Suprapubic skin (tissue), 4 donors: ENCODE measurements at regions not wholly inside any gene's neighbourhood (a gene's known extent, or its start where the extent isn't known, plus 50 kb on each side); places are given as distances from the start of the nearest gene placed in this dataset.

ENCODE experiments used
- DNase-seq, 2 donors: peaks; one replicate each; pipeline ENCODE4 v3.0.0-alpha.2; 2019; ENCODE audit warnings: low spot score in 2 of 2
- H3K27ac ChIP-seq: fragments of 200-600 bp; sonication (generic); one replicate; pipeline ENCODE4 v1.5.1; 2019
- H3K27me3 ChIP-seq: fragments of 200-600 bp; sonication (generic); one replicate; pipeline ENCODE4 v1.5.1; 2019
- H3K36me3 ChIP-seq: fragments of 200-600 bp; sonication (generic); one replicate; pipeline ENCODE4 v1.5.1; 2019
- H3K4me1 ChIP-seq: fragments of 200-600 bp; sonication (generic); one replicate; pipeline ENCODE4 v1.5.1; 2019
- H3K4me3 ChIP-seq: fragments of 200-600 bp; sonication (generic); one replicate; pipeline ENCODE4 v1.5.1; 2019; ENCODE audit warnings: mild to moderate bottlenecking
- H3K9me3 ChIP-seq: fragments of 200-600 bp; sonication (generic); one replicate; pipeline ENCODE4 v1.5.1; 2019
- EP300 ChIP-seq: sonication (generic); formaldehyde crosslinking; IDR thresholded peaks from one replicate; pipeline ENCODE4 v1.6.1; 2017; ENCODE audit warnings: antibody characterized with exemption
- POLR2A ChIP-seq, 2 donors: fragments of 450-650 bp; IDR thresholded peaks; one replicate each; pipeline ENCODE4 v1.6.1; 2017; ENCODE audit warnings: antibody characterized with exemption in 2 of 2, mild to moderate bottlenecking in 2 of 2, moderate library complexity in 2 of 2
- POLR2AphosphoS5 ChIP-seq, 3 donors: sonication (generic); formaldehyde crosslinking; IDR thresholded peaks; one replicate each; pipeline ENCODE4 v1.6.1; 2017; ENCODE audit warnings: antibody characterized with exemption in 3 of 3
- WGBS: methylation state at CpG from one replicate; pipeline ENCODE4 v1.1.5; 2018; 5-methylcytosine and 5-hydroxymethylcytosine counted together
- TF ChIP-seq, protein P1 (sequence below), 2 donors: fragments of 200-600 bp in 1 of 2; fragments of 450-650 bp in 1 of 2; sonication (generic) in 1 of 2; IDR thresholded peaks; one replicate each; pipeline ENCODE4 v1.5.1; 2016 to 2019; ENCODE audit warnings: antibody characterized with exemption in 2 of 2, mild to moderate bottlenecking in 1 of 2, moderate library complexity in 1 of 2

DNA sequence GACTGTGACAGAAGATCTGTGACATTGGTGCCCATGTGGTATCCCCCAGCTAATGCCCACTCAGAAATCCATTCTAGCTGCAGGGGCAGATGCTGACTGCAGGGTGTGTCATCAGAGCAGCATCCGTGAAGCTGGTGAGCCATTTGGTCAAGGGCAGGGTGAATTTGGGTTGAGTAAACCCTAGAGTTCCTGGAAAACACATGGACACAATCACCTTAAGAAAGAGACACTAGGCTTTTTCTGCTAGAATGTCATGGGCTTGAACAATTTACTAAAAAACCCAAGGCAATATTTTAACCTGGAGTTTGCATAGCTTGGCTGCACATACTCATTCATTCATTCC is 100.0 kb downstream of the ADAMTS15 start:
- no peak for DNase-seq
- Histone ChIP-seq H3K9me3 (no peaks in the 10 kb centered on the region), H3K27ac (no peak overlapping the region), H3K4me1 (no peaks in the 10 kb centered on the region), H3K36me3 (no peaks in the 10 kb centered on the region), H3K4me3 (no peak overlapping the region), H3K27me3 (no peaks in the 10 kb centered on the region)
- TF ChIP-seq, protein P1, sequence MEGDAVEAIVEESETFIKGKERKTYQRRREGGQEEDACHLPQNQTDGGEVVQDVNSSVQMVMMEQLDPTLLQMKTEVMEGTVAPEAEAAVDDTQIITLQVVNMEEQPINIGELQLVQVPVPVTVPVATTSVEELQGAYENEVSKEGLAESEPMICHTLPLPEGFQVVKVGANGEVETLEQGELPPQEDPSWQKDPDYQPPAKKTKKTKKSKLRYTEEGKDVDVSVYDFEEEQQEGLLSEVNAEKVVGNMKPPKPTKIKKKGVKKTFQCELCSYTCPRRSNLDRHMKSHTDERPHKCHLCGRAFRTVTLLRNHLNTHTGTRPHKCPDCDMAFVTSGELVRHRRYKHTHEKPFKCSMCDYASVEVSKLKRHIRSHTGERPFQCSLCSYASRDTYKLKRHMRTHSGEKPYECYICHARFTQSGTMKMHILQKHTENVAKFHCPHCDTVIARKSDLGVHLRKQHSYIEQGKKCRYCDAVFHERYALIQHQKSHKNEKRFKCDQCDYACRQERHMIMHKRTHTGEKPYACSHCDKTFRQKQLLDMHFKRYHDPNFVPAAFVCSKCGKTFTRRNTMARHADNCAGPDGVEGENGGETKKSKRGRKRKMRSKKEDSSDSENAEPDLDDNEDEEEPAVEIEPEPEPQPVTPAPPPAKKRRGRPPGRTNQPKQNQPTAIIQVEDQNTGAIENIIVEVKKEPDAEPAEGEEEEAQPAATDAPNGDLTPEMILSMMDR (IDR thresholded peaks at IDR 0.05), result no peak
- TF ChIP-seq POLR2A (IDR thresholded peaks at IDR 0.05) (no peak), POLR2AphosphoS5 (IDR thresholded peaks at IDR 0.05) (no peak)
- 94% methylated on average over 1 of the region's 1 CpG for WGBS

DNA sequence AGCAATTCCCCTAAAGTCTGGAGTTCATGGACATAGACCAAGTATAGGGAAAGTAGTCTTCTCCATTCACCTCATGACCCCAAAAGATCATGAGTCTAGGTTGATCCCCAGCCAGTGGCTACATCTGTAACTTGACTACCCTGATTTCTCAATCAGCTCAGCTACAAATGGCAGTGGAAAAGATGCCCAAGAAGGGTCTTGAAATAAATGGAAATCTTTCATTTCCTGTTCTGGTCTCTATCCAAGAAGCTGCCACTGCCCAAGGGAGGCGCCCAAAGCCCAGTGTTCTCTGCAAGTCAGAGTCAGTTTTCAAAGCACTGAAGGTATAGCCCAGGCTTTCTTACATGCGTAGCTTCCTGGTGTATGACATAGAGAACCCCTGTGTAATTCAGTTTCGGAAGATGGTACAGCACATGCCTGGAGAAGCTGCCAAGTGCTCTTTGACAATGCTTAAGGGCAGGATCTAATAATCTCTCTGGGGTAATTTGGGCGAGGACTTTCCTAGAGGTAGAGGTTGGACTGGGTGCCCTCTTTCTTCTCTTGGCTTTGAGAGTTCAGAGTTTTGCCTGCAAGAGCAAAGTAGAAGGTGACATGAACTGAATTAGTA is 101.1 kb downstream of the ADAMTS15 start:
- 67% methylated on average over 4 of the region's 4 CpGs for WGBS
- Histone ChIP-seq H3K9me3 (no peaks in the 10 kb centered on the region), H3K4me1 (peaks cover 5% of the 10 kb centered on the region), H3K36me3 (no peaks in the 10 kb centered on the region), H3K27ac (no peak overlapping the region), H3K4me3 (no peak overlapping the region), H3K27me3 (no peaks in the 10 kb centered on the region)
- DNase-seq, result no peak
- TF ChIP-seq EP300 (no peak), POLR2AphosphoS5 (IDR thresholded peaks at IDR 0.05) (no peak), POLR2A (IDR thresholded peaks at IDR 0.05) (no peak)
- TF ChIP-seq, protein P1 (IDR thresholded peaks at IDR 0.05), result no peak

DNA sequence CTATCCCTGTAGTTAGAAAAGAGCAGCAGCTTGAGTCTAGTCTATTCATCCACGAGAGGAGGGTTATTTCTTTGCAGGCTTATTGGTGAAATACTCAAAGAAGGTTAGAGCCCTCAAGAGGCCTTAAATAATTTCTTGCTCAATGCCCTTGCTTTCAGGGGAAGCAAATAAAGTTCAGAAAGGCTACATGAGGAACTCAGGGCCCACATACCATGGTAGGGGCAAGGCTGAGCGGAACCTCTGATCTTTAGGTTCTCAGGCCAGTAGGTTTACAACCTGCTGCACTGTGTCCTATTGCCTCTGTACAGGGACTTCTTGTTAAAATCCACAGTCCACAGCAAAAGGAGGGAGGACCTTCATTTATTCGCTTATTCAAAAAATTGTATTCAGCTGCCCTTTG is 101.7 kb downstream of the ADAMTS15 start:
- Histone ChIP-seq H3K4me1 (peaks cover 11% of the 10 kb centered on the region), H3K27ac (no peak overlapping the region), H3K27me3 (no peaks in the 10 kb centered on the region), H3K4me3 (no peak overlapping the region), H3K9me3 (no peaks in the 10 kb centered on the region), H3K36me3 (no peaks in the 10 kb centered on the region)
- TF ChIP-seq, protein P1 (IDR thresholded peaks at IDR 0.05), result no peak
- TF ChIP-seq POLR2A (IDR thresholded peaks at IDR 0.05), result no peak
- TF ChIP-seq EP300, result no peak
- TF ChIP-seq POLR2AphosphoS5 (IDR thresholded peaks at IDR 0.05), result no peak
- DNase-seq, result no peak
- 96% methylated on average over 3 of the region's 3 CpGs for WGBS

DNA sequence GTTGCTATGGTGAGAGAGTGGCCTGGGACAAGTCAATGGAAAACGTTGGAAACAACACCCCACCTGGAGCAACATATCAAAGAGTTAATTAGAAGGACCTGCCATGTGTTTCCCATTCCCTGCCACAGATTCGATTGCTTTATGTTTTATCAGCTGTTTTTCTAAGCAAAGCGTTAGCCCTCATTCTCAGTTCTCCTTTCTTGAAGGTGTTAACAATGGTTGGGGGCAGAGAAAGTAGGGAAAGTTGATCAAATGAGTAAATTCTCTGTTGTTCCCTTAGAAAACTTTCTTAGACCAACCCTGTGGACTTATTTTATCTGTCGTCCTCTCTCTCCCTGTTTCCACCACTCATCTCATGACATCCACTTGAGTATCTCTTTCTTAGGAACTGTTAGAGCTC is 102.5 kb downstream of the ADAMTS15 start:
- Histone ChIP-seq H3K27me3 (no peaks in the 10 kb centered on the region), H3K27ac (no peak overlapping the region), H3K9me3 (no peaks in the 10 kb centered on the region), H3K4me1 (peaks cover 17% of the 10 kb centered on the region), H3K36me3 (no peaks in the 10 kb centered on the region), H3K4me3 (no peak overlapping the region)
- WGBS, result 65% methylated on average over 4 of the region's 4 CpGs
- DNase-seq, result no peak
- TF ChIP-seq POLR2AphosphoS5 (IDR thresholded peaks at IDR 0.05), result no peak
- TF ChIP-seq, protein P1 (IDR thresholded peaks at IDR 0.05), result no peak
- no peak for TF ChIP-seq EP300
- TF ChIP-seq POLR2A (IDR thresholded peaks at IDR 0.05), result no peak

DNA sequence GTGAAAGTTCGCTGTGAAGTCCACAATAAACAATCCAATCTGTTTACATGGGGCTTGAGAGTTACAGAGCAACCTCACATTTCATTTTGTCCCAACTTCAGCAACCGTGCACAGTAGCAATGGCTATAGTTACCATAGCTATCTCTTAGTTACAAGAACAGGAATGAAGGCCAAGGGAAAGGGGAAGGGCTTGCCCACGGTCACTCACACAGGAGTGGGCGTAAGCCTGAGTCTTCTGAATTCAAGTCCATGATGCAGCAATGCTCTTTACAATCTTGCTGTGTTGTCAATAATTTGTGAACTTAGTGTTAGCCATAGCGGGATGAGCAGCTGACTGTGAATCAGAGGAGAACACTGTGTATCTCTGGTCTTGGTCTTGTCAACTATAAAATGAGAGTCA is 102.9 kb downstream of the ADAMTS15 start:
- Histone ChIP-seq H3K27me3 (no peaks in the 10 kb centered on the region), H3K4me3 (no peak overlapping the region), H3K36me3 (no peaks in the 10 kb centered on the region), H3K9me3 (no peaks in the 10 kb centered on the region), H3K27ac (no peak overlapping the region), H3K4me1 (peaks cover 17% of the 10 kb centered on the region)
- TF ChIP-seq, protein P1 (IDR thresholded peaks at IDR 0.05), result no peak
- TF ChIP-seq EP300 (no peak), POLR2A (IDR thresholded peaks at IDR 0.05) (no peak), POLR2AphosphoS5 (IDR thresholded peaks at IDR 0.05) (no peak)
- no peak for DNase-seq
- WGBS, result 93% methylated on average over 5 of the region's 5 CpGs
